SU-DHL-6 (cell line): ENCODE measurements at regions not wholly inside any gene's neighbourhood (a gene's known extent, or its start where the extent isn't known, plus 50 kb on each side); places are given as distances from the start of the nearest gene placed in this dataset.

ENCODE experiments used
- H2AFZ ChIP-seq: fragments of 200-600 bp; sonication (generic); 2 replicates; pipeline ENCODE4 v1.6.1; 2014; ENCODE audit warnings: low read depth, mild to moderate bottlenecking, moderate library complexity, mixed read lengths, antibody characterized with exemption, low read length; ENCODE audit not compliant: severe bottlenecking
- H3F3A ChIP-seq: fragments of 200-600 bp; shearing (Covaris generic); 2 replicates; pipeline ENCODE4 v1.6.0; 2016; ENCODE audit warnings: antibody characterized with exemption, mild to moderate bottlenecking; ENCODE audit not compliant: insufficient read depth
- H3K27ac ChIP-seq: fragments of 200-600 bp; sonication (generic); 2 replicates; pipeline ENCODE4 v1.5.1; 2016; ENCODE audit warnings: low read depth, mild to moderate bottlenecking, low read length, moderate library complexity, mixed read lengths
- H3K27me3 ChIP-seq: fragments of 200-600 bp; sonication (generic), shearing (Covaris generic); 2 replicates; pipeline ENCODE4 v1.6.0; 2014; ENCODE audit warnings: mild to moderate bottlenecking, low read length
- H3K36me3 ChIP-seq: fragments of 200-600 bp; sonication (generic); 2 replicates; pipeline ENCODE4 v1.6.1; 2014; ENCODE audit warnings: mild to moderate bottlenecking, low read length, mixed read lengths
- H3K4me2 ChIP-seq: fragments of 300-600, 200-600 bp; shearing (Covaris generic), sonication (generic); 2 replicates; pipeline ENCODE4 v1.6.0; 2014; ENCODE audit warnings: low read length, low read depth, mild to moderate bottlenecking; ENCODE audit not compliant: poor library complexity, severe bottlenecking
- H3K4me3 ChIP-seq: fragments of 200-600 bp; sonication (generic); 2 replicates; pipeline ENCODE4 v1.5.1; 2014; ENCODE audit warnings: antibody characterized with exemption, low read length, mild to moderate bottlenecking, mixed read lengths; ENCODE audit not compliant: insufficient read depth, poor library complexity, severe bottlenecking
- H3K79me2 ChIP-seq: fragments of 200-600 bp; sonication (generic); 2 replicates; pipeline ENCODE4 v1.6.1; 2014; ENCODE audit warnings: mild to moderate bottlenecking, low read length, moderate library complexity; ENCODE audit not compliant: insufficient read depth
- H3K9ac ChIP-seq: fragments of 200-600 bp; sonication (generic); 2 replicates; pipeline ENCODE4 v1.7.0; 2014; ENCODE audit warnings: mild to moderate bottlenecking, low read length
- H3K9me2 ChIP-seq: fragments of 200-600 bp; sonication (generic); replicated peaks from 2 replicates; pipeline ENCODE4 v1.6.1; 2014; ENCODE audit warnings: low read length; ENCODE audit not compliant: insufficient read depth
- H3K9me3 ChIP-seq: fragments of 200-600 bp; sonication (generic); 2 replicates; pipeline ENCODE4 v1.6.1; 2014; ENCODE audit warnings: low read length, mixed read lengths; ENCODE audit not compliant: insufficient read depth
- H4K20me1 ChIP-seq: fragments of 200-600 bp; sonication (generic); 2 replicates; pipeline ENCODE4 v1.6.1; 2014; ENCODE audit warnings: low read depth, mild to moderate bottlenecking, antibody characterized with exemption, low read length, moderate library complexity, mixed read lengths
- CTCF ChIP-seq: fragments of 200-600 bp; sonication (generic); IDR thresholded peaks from one replicate; pipeline ENCODE4 v1.5.1; 2017; ENCODE audit warnings: antibody characterized with exemption, mild to moderate bottlenecking, low read length, moderate library complexity; ENCODE audit not compliant: insufficient read depth, poor library complexity, severe bottlenecking
- EZH2phosphoT487 ChIP-seq: fragments of 200-600 bp; sonication (generic), shearing (Covaris generic); conservative IDR thresholded peaks from 2 replicates; pipeline ENCODE4 v1.6.1; 2018; ENCODE audit warnings: mild to moderate bottlenecking, antibody characterized with exemption, low read length, moderate library complexity, mixed read lengths

GRCh38 chr7:139131-139530 lies 53.2 kb upstream of the FAM20C start:
- no peak overlapping the region for H3K4me3 ChIP-seq
- H3K36me3 ChIP-seq = no peaks in the 10 kb centered on the region
- H3K27ac ChIP-seq = no peak overlapping the region
- no peaks in the 10 kb centered on the region for H3F3A ChIP-seq
- no peaks in the 10 kb centered on the region for H3K9me3 ChIP-seq
- H2AFZ ChIP-seq = no peak overlapping the region
- H3K79me2 ChIP-seq = no peaks in the 10 kb centered on the region
- H3K9me2 ChIP-seq = no peaks in the 10 kb centered on the region
- no peak for TF ChIP-seq CTCF
- no peak for TF ChIP-seq EZH2phosphoT487
- H3K27me3 ChIP-seq = no peaks in the 10 kb centered on the region
- H3K4me2 ChIP-seq = no peak overlapping the region
- H3K9ac ChIP-seq = no peak overlapping the region
- no peaks in the 10 kb centered on the region for H4K20me1 ChIP-seq

GRCh38 chr7:139561-140243 lies 52.7 kb upstream of the FAM20C start:
- Histone ChIP-seq H3K79me2 (no peaks in the 10 kb centered on the region), H3K9ac (no peak overlapping the region), H3K4me2 (no peak overlapping the region), H3F3A (no peaks in the 10 kb centered on the region), H4K20me1 (no peaks in the 10 kb centered on the region), H3K9me2 (no peaks in the 10 kb centered on the region), H3K27me3 (no peaks in the 10 kb centered on the region), H3K4me3 (no peak overlapping the region), H3K9me3 (no peaks in the 10 kb centered on the region), H2AFZ (no peak overlapping the region), H3K36me3 (no peaks in the 10 kb centered on the region), H3K27ac (no peak overlapping the region)
- no peak for TF ChIP-seq CTCF
- TF ChIP-seq EZH2phosphoT487 = no peak

- no peak overlapping the region for H3K4me3 ChIP-seq
- no peaks in the 10 kb centered on the region for H4K20me1 ChIP-seq
- H3K36me3 ChIP-seq = no peaks in the 10 kb centered on the region
- H2AFZ ChIP-seq = no peak overlapping the region
- no peaks in the 10 kb centered on the region for H3K9me2 ChIP-seq
- no peak overlapping the region for H3K4me2 ChIP-seq
- no peaks in the 10 kb centered on the region for H3K9me3 ChIP-seq
- no peaks in the 10 kb centered on the region for H3K27me3 ChIP-seq
- H3F3A ChIP-seq = no peaks in the 10 kb centered on the region
- no peak overlapping the region for H3K27ac ChIP-seq
- H3K79me2 ChIP-seq = no peaks in the 10 kb centered on the region
- H3K9ac ChIP-seq = no peak overlapping the region
- TF ChIP-seq EZH2phosphoT487 (no peak), CTCF (no peak)
Observed at GRCh38 chr7:140996-141395, 51.4 kb upstream of the FAM20C start.
